Adrenal gland (tissue), 9 donors: ENCODE measurements at regions not wholly inside any gene's neighbourhood (a gene's known extent, or its start where the extent isn't known, plus 50 kb on each side); places are given as distances from the start of the nearest gene placed in this dataset.

Experiments used
- DNase-seq, 7 donors: peaks; one replicate each; pipeline ENCODE4 v3.0.0-alpha.2; 2019 to 2020
- H3K27ac ChIP-seq, 5 donors: fragments of 200-600 bp; sonication (generic) in 4 of 5; 1 replicate in 3 of 5; 2 replicates in 2 of 5; pipeline versions ENCODE4 v1.5.1 to v1.8.0; 2016 to 2020; ENCODE audit warnings: mild to moderate bottlenecking in 1 of 5
- H3K27me3 ChIP-seq: fragments of 200-600 bp; 2 replicates; pipeline ENCODE4 v1.8.0; 2021
- H3K36me3 ChIP-seq, 2 donors: fragments of 200-600 bp; replicated peaks in 1 of 2; 1 replicate in 1 of 2; 2 replicates in 1 of 2; pipeline versions ENCODE4 v1.5.1 to v1.8.0; 2018 to 2022
- H3K4me1 ChIP-seq, 2 donors: fragments of 200-600 bp; replicated peaks in 1 of 2; 1 replicate in 1 of 2; 2 replicates in 1 of 2; pipeline versions ENCODE4 v1.5.1 to v1.8.0; 2018 to 2021
- H3K4me3 ChIP-seq, 4 donors: fragments of 200-600 bp; sonication (generic) in 3 of 4; one replicate each; pipeline ENCODE4 v1.5.1; 2016 to 2018
- H3K9me3 ChIP-seq, 3 donors: fragments of 200-600 bp; sonication (generic) in 1 of 3; replicated peaks in 1 of 3; 1 replicate in 2 of 3; 2 replicates in 1 of 3; pipeline versions ENCODE4 v1.5.1 to v1.8.0; 2016 to 2021
- CTCF ChIP-seq, 6 experiments: fragments of 450-650 bp in 4 of 6; fragments of 200-600 bp in 2 of 6; sonication (generic) in 1 of 6; IDR thresholded peaks; 1 replicate in 5 of 6; 2 replicates in 1 of 6; pipeline versions ENCODE4 v1.5.1 to v1.8.0; 2016 to 2021; ENCODE audit warnings: antibody characterized with exemption in 6 of 6, mild to moderate bottlenecking in 2 of 6, moderate library complexity in 1 of 6
- POLR2A ChIP-seq, 2 donors: fragments of 450-650 bp; IDR thresholded peaks; one replicate each; pipeline ENCODE4 v1.6.1; 2017; ENCODE audit warnings: antibody characterized with exemption in 2 of 2, mild to moderate bottlenecking in 2 of 2, moderate library complexity in 1 of 2
- WGBS, 4 donors: extraction: QIAGEN DNeasy Blood & Tissue Kit in 2 of 4; methylation state at CpG; one replicate each; pipeline versions ENCODE4 v1.1.5 to v1.1.7; 2013 to 2017; 5-methylcytosine and 5-hydroxymethylcytosine counted together
- intact Hi-C, 2 donors: fragments of 100-400 bp; cut with DNase I; formaldehyde crosslinking; loops; one replicate each; pipeline versions ENCODE4 v1.14.1 to v1.15.0; 2022 to 2023
- donor health status: healthy with polysubstance abuse.
- donor health status: Bipolar disorder and iron deficiency.
- donor health status: DM: yes; HTN: yes; CAD: no.
- donor health status: DM: no; HTN: no; CAD: no.
- donor health status: DM: no; HTN: no; CAD: no.

- intact Hi-C loops, result loop anchor here (10.0 kb wide), 3 partner anchors 233 to 1893 kb away; no protein-coding TSS in a partner anchor
- no peak for DNase-seq
- Histone ChIP-seq H3K36me3 (no peaks in the 10 kb centered on the region), H3K4me3 (no peak overlapping the region), H3K27me3 (no peaks in the 10 kb centered on the region), H3K4me1 (peaks cover 0 to 8% of the 10 kb centered on the region in 2 donors), H3K27ac (no peak overlapping the region), H3K9me3 (no peaks in the 10 kb centered on the region)
- no peak for TF ChIP-seq POLR2A (IDR thresholded peaks at IDR 0.05)
- no peak for TF ChIP-seq CTCF (IDR thresholded peaks at IDR 0.05)
- 61 to 74% (median 69%) methylated on average over 1 of the region's 1 CpG for WGBS, 4 donors
Observed at GRCh38 chr21:28747464-28747863, 245.2 kb downstream of the LTN1 start.

DNA sequence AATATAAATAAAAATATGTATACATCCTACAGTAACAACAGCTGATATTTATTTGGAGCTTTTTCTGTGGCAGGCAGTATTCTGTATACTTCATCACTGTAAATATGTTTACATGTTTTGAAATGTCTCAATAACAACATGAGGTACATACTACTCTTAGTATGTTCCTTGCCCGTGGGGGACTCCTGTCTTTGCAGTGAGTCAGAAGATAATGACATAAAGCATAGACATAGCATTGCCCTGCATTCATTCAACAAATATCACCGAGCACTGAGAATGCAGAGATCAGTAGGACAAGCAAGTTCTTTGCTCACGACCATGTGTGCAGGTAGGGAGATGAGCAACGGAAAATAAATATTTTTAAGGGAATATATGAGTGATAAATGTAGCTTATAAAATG is 246.5 kb downstream of the LTN1 start:
- no peaks in the 10 kb centered on the region for H3K36me3 ChIP-seq
- WGBS, 4 donors, result 42 to 66% (median 50%) methylated on average over 4 of the region's 4 CpGs

GRCh38 chr21:28745131-28746016 is 247.3 kb downstream of the LTN1 start:
- Histone ChIP-seq H3K27me3 (no peaks in the 10 kb centered on the region), H3K9me3 (no peaks in the 10 kb centered on the region), H3K4me3 (peak overlapping the region in 2 of 4 donors; percentile 34 to 58), H3K27ac (peak overlapping the region in 2 of 5 donors; percentile 35 to 39), H3K4me1 (peaks cover 0 to 8% of the 10 kb centered on the region in 2 donors), H3K36me3 (no peaks in the 10 kb centered on the region)
- DNase-seq, result peak; percentile 67 to 90 (median 72)
- peak; percentile 83 to 100 (median 98) for TF ChIP-seq CTCF (IDR thresholded peaks at IDR 0.05)
- no peak for TF ChIP-seq POLR2A (IDR thresholded peaks at IDR 0.05)
- 2 to 12% (median 3%) methylated on average over 16 of the region's 16 CpGs for WGBS, 4 donors
- intact Hi-C loops, result loop anchor here (10.0 kb wide), 3 partner anchors 231 to 1891 kb away; no protein-coding TSS in a partner anchor

More for the DNA sequence above, 246.5 kb downstream of the LTN1 start:
- no peak for TF ChIP-seq CTCF (IDR thresholded peaks at IDR 0.05)
- no peak for TF ChIP-seq POLR2A (IDR thresholded peaks at IDR 0.05)
- Histone ChIP-seq H3K4me1 (peaks cover 0 to 8% of the 10 kb centered on the region in 2 donors), H3K9me3 (no peaks in the 10 kb centered on the region), H3K27me3 (no peaks in the 10 kb centered on the region), H3K4me3 (no peak overlapping the region), H3K27ac (no peak overlapping the region)
- no peak for DNase-seq
- intact Hi-C loops, result loop anchor here (10.0 kb wide), 3 partner anchors 231 to 1891 kb away; no protein-coding TSS in a partner anchor

DNA sequence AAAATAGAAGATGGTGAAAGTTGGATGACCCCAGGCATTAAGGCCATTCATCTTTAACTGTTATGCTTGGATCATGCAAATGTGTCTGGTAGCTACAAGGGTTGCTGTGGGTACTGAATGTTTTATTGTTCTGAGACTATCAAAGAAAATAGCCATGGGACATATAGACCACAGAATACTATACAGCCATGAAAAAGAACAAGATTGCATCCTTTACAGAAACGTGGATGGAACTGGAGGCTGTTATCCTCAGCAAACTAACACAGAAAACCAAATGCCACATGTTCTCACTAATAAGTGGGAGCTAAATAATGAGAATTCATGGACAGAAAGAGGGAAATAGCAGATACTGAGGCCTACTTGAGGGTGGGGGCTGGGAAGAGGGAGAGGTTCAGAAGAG is 249.0 kb downstream of the LTN1 start:
- H3K4me1 ChIP-seq, result peaks cover 0 to 8% of the 10 kb centered on the region in 2 donors
- H3K27me3 ChIP-seq, result no peaks in the 10 kb centered on the region
- H3K9me3 ChIP-seq, result no peaks in the 10 kb centered on the region
- no peak for TF ChIP-seq POLR2A (IDR thresholded peaks at IDR 0.05)
- TF ChIP-seq CTCF (IDR thresholded peaks at IDR 0.05), result no peak
- 30 to 89% (median 39%) methylated on average over 1 of the region's 1 CpG for WGBS, 4 donors
- no peak for DNase-seq
- intact Hi-C loops, result loop anchor here (5.0 to 10.0 kb wide), 4 partner anchors 229 to 1889 kb away; no protein-coding TSS in a partner anchor
- no peak overlapping the region for H3K27ac ChIP-seq
- no peak overlapping the region for H3K4me3 ChIP-seq
- H3K36me3 ChIP-seq, result no peaks in the 10 kb centered on the region
